Testis (tissue), 2 donors: ENCODE measurements at regions not wholly inside any gene's neighbourhood (a gene's known extent, or its start where the extent isn't known, plus 50 kb on each side); places are given as distances from the start of the nearest gene placed in this dataset.

ENCODE experiments used
- CTCF ChIP-seq, 3 experiments: fragments of 450-650 bp in 2 of 3; fragments of 200-600 bp in 1 of 3; sonication (generic) in 1 of 3; IDR thresholded peaks; one replicate each; pipeline ENCODE4 v1.5.1; 2016 to 2019; ENCODE audit warnings: antibody characterized with exemption in 3 of 3, mild to moderate bottlenecking in 2 of 3, moderate library complexity in 1 of 3
- POLR2A ChIP-seq: fragments of 450-650 bp; IDR thresholded peaks from one replicate; pipeline ENCODE4 v1.6.1; 2017; ENCODE audit warnings: antibody characterized with exemption, mild to moderate bottlenecking, moderate library complexity

- no peak for TF ChIP-seq CTCF (IDR thresholded peaks at IDR 0.05)
- TF ChIP-seq POLR2A = no peak
Observed at GRCh38 chr18:10274301-10274700, 180.1 kb upstream of the APCDD1 start.
